GM12878 (cell line): ENCODE measurements at regions not wholly inside any gene's neighbourhood (a gene's known extent, or its start where the extent isn't known, plus 50 kb on each side); places are given as distances from the start of the nearest gene placed in this dataset.

Experiments
- ATAC-seq: fragments of 200-7000 bp; cut with Tn5 transposase; 3 replicates; pipeline ENCODE4 v1.9.1; 2020; ENCODE audit warnings: mild to moderate bottlenecking, moderate library complexity
- BruUV-seq: library from RNA; stranded (reverse); fragments of 400-500 nt; replicated peaks from 2 replicates; lab custom pipeline; 2021; lab: Mats Ljungman, UMichigan
- CTCF ChIA-PET: fragments of 300-600 bp; sonication (Branson Sonifier 250); formaldehyde crosslinking; extraction: SDS; loops from one replicate; lab custom pipeline; 2021; ENCODE audit warnings: inconsistent platforms; lab: Yijun Ruan, JAX
- POLR2A ChIA-PET: fragments of 350-600 bp; formaldehyde crosslinking; extraction: SDS; loops from one replicate; lab custom pipeline; 2021; ENCODE audit warnings: inconsistent platforms; lab: Charles Lee
- RAD21 ChIA-PET: fragments of 300-600 bp; sonication (Branson Sonifier 250); formaldehyde crosslinking; loops from one replicate; lab custom pipeline; 2023; ENCODE audit warnings: antibody characterized with exemption; ENCODE audit not compliant: unreplicated experiment; lab: Charles Lee
- SMC1A ChIA-PET: fragments of 300-600 bp; sonication (Branson Sonifier 250); formaldehyde crosslinking; loops from one replicate; lab custom pipeline; 2023; ENCODE audit not compliant: unreplicated experiment, uncharacterized antibody; lab: Charles Lee
- DNase-seq: peaks from one replicate; pipeline ENCODE4 v3.0.0-alpha.2; 2011; ENCODE audit warnings: low read depth, low spot score
- FAIRE-seq: peaks from 3 replicates; lab custom pipeline; 2011; peaks lifted over from hg19 to GRCh38; lab: Jason Lieb, UNC
- H2AFZ ChIP-seq: 2 replicates; pipeline ENCODE4 v1.6.0; 2011; ENCODE audit warnings: low read depth, low read length, control low read depth; ENCODE audit not compliant: control insufficient read depth
- H3K27ac ChIP-seq: 2 replicates; pipeline ENCODE4 v1.5.1; 2011; ENCODE audit warnings: control low read depth; ENCODE audit not compliant: control insufficient read depth, insufficient read depth
- H3K27me3 ChIP-seq, 2 experiments: replicated peaks in 1 of 2; 2 replicates each; pipeline versions ENCODE4 v1.6.0 to v1.6.1; 2011; ENCODE audit warnings: low read length in 1 of 2; ENCODE audit not compliant: control insufficient read depth in 2 of 2, insufficient read depth in 2 of 2
- H3K36me3 ChIP-seq, 2 experiments: 2 replicates each; pipeline ENCODE4 v1.5.1; 2011; ENCODE audit warnings: low read length in 1 of 2; ENCODE audit not compliant: control insufficient read depth in 2 of 2, insufficient read depth in 2 of 2
- H3K4me1 ChIP-seq: 2 replicates; pipeline ENCODE4 v1.6.1; 2011; ENCODE audit warnings: mild to moderate bottlenecking, low read length, moderate library complexity, mixed read lengths; ENCODE audit not compliant: control insufficient read depth, insufficient read depth
- H3K4me2 ChIP-seq: 2 replicates; pipeline ENCODE4 v1.6.0; 2011; ENCODE audit warnings: control low read depth; ENCODE audit not compliant: control insufficient read depth, insufficient read depth
- H3K4me3 ChIP-seq: fragments of 200-600 bp; sonication (generic); 2 replicates; pipeline ENCODE4 v1.5.1; 2016
- H3K79me2 ChIP-seq: 2 replicates; pipeline ENCODE4 v1.6.0; 2011; ENCODE audit warnings: low read length; ENCODE audit not compliant: control insufficient read depth, insufficient read depth
- H3K9ac ChIP-seq: 2 replicates; pipeline ENCODE4 v1.8.0; 2011; ENCODE audit warnings: low read length, control low read depth, mixed read lengths; ENCODE audit not compliant: control insufficient read depth, insufficient read depth
- H3K9me3 ChIP-seq: replicated peaks from 3 replicates; pipeline ENCODE4 v1.5.1; 2011; ENCODE audit warnings: mild to moderate bottlenecking, low read length; ENCODE audit not compliant: control insufficient read depth, insufficient read depth
- H4K20me1 ChIP-seq: 2 replicates; pipeline ENCODE4 v1.6.0; 2011; ENCODE audit not compliant: control insufficient read depth, insufficient read depth
- BHLHE40 ChIP-seq, 2 experiments: fragments of 450-650 bp in 1 of 2; IDR thresholded peaks; 2 replicates each; pipeline ENCODE4 v1.6.1; 2011 to 2017; ENCODE audit warnings: low read depth in 2 of 2, borderline replicate concordance in 1 of 2, improper control_type of control experiment in 1 of 2, low read length in 1 of 2, mild to moderate bottlenecking in 1 of 2
- FOS ChIP-seq: IDR thresholded peaks from 3 replicates; pipeline ENCODE4 v1.6.1; 2011; ENCODE audit warnings: borderline replicate concordance; ENCODE audit not compliant: insufficient read length; ENCODE audit errors: extremely low read depth
- KDM1A ChIP-seq: fragments of 200-600 bp; sonication (generic); IDR thresholded peaks from 2 replicates; pipeline ENCODE4 v1.6.1; 2016; ENCODE audit warnings: borderline replicate concordance
- MAX ChIP-seq: IDR thresholded peaks from 2 replicates; pipeline ENCODE4 v1.6.1; 2012; ENCODE audit warnings: low read depth, low read length, improper control_type of control experiment
- MXI1 ChIP-seq: fragments of 150-350 bp; IDR thresholded peaks from 2 replicates; pipeline ENCODE4 v1.6.1; 2011; ENCODE audit warnings: low read depth, mild to moderate bottlenecking, inconsistent platforms, low read length, improper control_type of control experiment
- MYC ChIP-seq: IDR thresholded peaks from 2 replicates; pipeline ENCODE4 v1.6.1; 2011; ENCODE audit warnings: mild to moderate bottlenecking, low read length, moderate library complexity, inconsistent platforms; ENCODE audit not compliant: insufficient read depth, insufficient replicate concordance, insufficient read length, severe bottlenecking
- POLR2AphosphoS5 ChIP-seq: IDR thresholded peaks from 2 replicates; pipeline ENCODE4 v1.6.1; 2011; ENCODE audit warnings: mild to moderate bottlenecking, low read length, inconsistent platforms
- RELB ChIP-seq: fragments of 450-650 bp; IDR thresholded peaks from 2 replicates; pipeline ENCODE4 v1.6.1; 2017; ENCODE audit warnings: low read depth, mild to moderate bottlenecking, moderate library complexity
- STAT3 ChIP-seq: IDR thresholded peaks from 2 replicates; pipeline ENCODE4 v1.6.1; 2011; ENCODE audit warnings: low read depth, low read length, improper control_type of control experiment
- TCF3 ChIP-seq: IDR thresholded peaks from 2 replicates; pipeline ENCODE4 v1.6.1; 2012; ENCODE audit warnings: low read depth, mild to moderate bottlenecking, low read length, borderline replicate concordance; ENCODE audit not compliant: insufficient read depth
- ZNF217 ChIP-seq: fragments of 450-650 bp; IDR thresholded peaks from 2 replicates; pipeline ENCODE4 v1.6.1; 2017; ENCODE audit warnings: antibody characterized with exemption, mild to moderate bottlenecking
- ZNF274 ChIP-seq: IDR thresholded peaks from one replicate; pipeline ENCODE4 v1.8.0; 2011; ENCODE audit not compliant: insufficient read length, insufficient read depth
- WGBS: methylation state at CpG from one replicate; pipeline ENCODE4 v1.1.6; 2016; ENCODE audit warnings: low lambda C conversion rate; ENCODE audit not compliant: insufficient replicate concordance, insufficient coverage; ENCODE audit errors: missing lambda C conversion rate; 5-methylcytosine and 5-hydroxymethylcytosine counted together
- in situ Hi-C: fragments of 300-500 bp; cut with MboI; formaldehyde crosslinking; loops from 9 replicates; pipeline ENCODE4 v1.14.3; 2018; ENCODE audit warnings: mixed read lengths
- intact Hi-C: fragments of 100-400 bp; cut with micrococcal nuclease; formaldehyde crosslinking; loops from one replicate; pipeline ENCODE4 v1.14.2; 2022; ENCODE audit not compliant: unreplicated experiment
- TF ChIP-seq, protein P1 (sequence below): fragments of 450-650 bp; IDR thresholded peaks from 2 replicates; pipeline ENCODE4 v1.6.1; 2018; ENCODE audit warnings: borderline replicate concordance, mild to moderate bottlenecking; ENCODE audit not compliant: partially characterized antibody

DNA sequence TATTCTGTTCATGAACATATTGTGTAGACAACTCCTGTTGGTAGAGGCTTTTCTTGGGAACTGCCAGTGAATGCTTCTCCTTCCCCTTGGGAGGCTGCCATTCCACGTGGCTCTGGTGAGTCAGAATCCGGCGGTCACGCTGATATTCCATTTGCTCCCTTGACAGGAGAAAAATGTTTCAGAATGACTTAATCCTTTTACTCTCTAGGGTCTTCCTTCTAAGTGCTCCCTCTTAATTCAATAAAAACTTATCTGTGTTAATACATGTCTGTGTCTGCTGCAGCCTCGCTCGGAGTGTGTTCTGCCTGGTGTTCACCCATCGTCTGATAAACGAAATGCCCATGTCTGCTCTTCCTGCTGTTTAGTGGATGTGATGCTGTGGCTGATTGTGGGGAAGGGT, 278.6 kb downstream of the ARHGAP12 start (continued):
- TF ChIP-seq MYC: no peak
- TF ChIP-seq RELB: no peak

DNA sequence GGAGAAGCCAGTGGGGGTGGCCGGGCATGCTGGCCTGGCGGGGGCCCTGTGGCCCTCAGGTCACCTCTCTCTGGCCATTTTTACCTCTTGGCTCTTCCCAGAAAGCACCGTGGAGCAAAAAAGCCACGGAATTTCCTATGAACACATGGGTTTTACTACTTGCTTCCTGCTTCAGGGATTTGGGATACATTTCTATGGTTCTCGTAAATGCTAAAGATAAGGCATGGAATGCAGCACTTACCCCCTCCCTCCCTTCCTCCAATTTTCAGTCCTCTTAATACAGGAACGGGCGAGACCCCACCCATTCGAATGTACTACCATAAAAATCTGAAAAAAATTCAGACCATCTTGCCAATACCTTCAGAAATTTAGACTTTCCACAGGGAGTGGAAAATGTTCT, 279.7 kb downstream of the ARHGAP12 start:
- no peak for FAIRE-seq
- Histone ChIP-seq H3K9me3 (no peaks in the 10 kb centered on the region), H3K36me3 (no peaks in the 10 kb centered on the region), H2AFZ (no peak overlapping the region), H3K4me2 (no peak overlapping the region), H4K20me1 (no peaks in the 10 kb centered on the region), H3K9ac (no peak overlapping the region), H3K4me3 (no peak overlapping the region), H3K79me2 (no peaks in the 10 kb centered on the region), H3K4me1 (no peaks in the 10 kb centered on the region), H3K27ac (no peak overlapping the region), H3K27me3 (no peaks in the 10 kb centered on the region)
- no peak for ATAC-seq
- DNase-seq: no peak
- BruUV-seq: no TSS peak
- ChIA-PET CTCF (interaction anchor here (0.6 kb wide), 1 partner anchor 792 kb away, joined by 3 read pairs; no protein-coding TSS in a partner anchor), SMC1A (no interaction called here), RAD21 (no interaction called here), POLR2A (no interaction called here)
- in situ Hi-C loops: no loop called here
- intact Hi-C loops: no loop called here
- TF ChIP-seq, protein P1, sequence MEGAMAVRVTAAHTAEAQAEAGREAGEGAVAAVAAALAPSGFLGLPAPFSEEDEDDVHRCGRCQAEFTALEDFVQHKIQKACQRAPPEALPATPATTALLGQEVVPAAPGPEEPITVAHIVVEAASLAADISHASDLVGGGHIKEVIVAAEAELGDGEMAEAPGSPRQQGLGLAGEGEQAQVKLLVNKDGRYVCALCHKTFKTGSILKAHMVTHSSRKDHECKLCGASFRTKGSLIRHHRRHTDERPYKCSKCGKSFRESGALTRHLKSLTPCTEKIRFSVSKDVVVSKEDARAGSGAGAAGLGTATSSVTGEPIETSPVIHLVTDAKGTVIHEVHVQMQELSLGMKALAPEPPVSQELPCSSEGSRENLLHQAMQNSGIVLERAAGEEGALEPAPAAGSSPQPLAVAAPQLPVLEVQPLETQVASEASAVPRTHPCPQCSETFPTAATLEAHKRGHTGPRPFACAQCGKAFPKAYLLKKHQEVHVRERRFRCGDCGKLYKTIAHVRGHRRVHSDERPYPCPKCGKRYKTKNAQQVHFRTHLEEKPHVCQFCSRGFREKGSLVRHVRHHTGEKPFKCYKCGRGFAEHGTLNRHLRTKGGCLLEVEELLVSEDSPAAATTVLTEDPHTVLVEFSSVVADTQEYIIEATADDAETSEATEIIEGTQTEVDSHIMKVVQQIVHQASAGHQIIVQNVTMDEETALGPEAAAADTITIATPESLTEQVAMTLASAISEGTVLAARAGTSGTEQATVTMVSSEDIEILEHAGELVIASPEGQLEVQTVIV: no peak
- TF ChIP-seq BHLHE40 (IDR thresholded peaks at IDR 0.05; ENCODE audit: borderline replicate concordance in 1 of 2, low read depth in 2 of 2, low read length in 1 of 2) (no peak), FOS (no peak), POLR2AphosphoS5 (no peak), TCF3 (no peak), STAT3 (no peak), ZNF274 (no peak), ZNF217 (no peak), RELB (no peak), MAX (no peak), KDM1A (no peak), MXI1 (no peak)
- WGBS: 7% methylated on average over 8 of the region's 8 CpGs
